ENCODE measurements at regions not wholly inside any gene's neighbourhood (a gene's known extent, or its start where the extent isn't known, plus 50 kb on each side); places are given as distances from the start of the nearest gene placed in this dataset.

GRCh38 chr3:147656023-147656422, 246.9 kb downstream of the ZIC1 start (continued):
- TF ChIP-seq ETS1 (IDR thresholded peaks at IDR 0.05) (no peak), CREB1 (CRISPR knock-in tag; IDR thresholded peaks at IDR 0.05; ENCODE audit: low read depth) (no peak), REST (IDR thresholded peaks at IDR 0.05; ENCODE audit: unreplicated experiment) (no peak), NANOG (IDR thresholded peaks at IDR 0.05; ENCODE audit: borderline replicate concordance) (no peak)

- DNase-seq (ENCODE audit: low spot score): no peak
- Histone ChIP-seq H3K4me3 (no peak overlapping the region), H3K27ac (ENCODE audit: low read depth) (no peak overlapping the region), H3K9me2 (ENCODE audit: insufficient read depth) (no peaks in the 10 kb centered on the region), H2AFZ (no peak overlapping the region), H3K36me3 (ENCODE audit: insufficient read depth) (no peaks in the 10 kb centered on the region), H3K27me3 (ENCODE audit: insufficient read depth) (no peaks in the 10 kb centered on the region), H4K20me1 (replicated peaks; ENCODE audit: insufficient read depth) (no peaks in the 10 kb centered on the region), H3K79me2 (replicated peaks; ENCODE audit: insufficient read depth) (no peaks in the 10 kb centered on the region), H3F3A (replicated peaks; ENCODE audit: low read depth) (no peaks in the 10 kb centered on the region), H3K4me1 (ENCODE audit: insufficient read depth) (no peaks in the 10 kb centered on the region), H3K4me2 (no peak overlapping the region)
- Mint-ChIP-seq H3K4me3 (no peak overlapping the region), H3K27me3 (ENCODE audit: insufficient read depth, low read depth, poor library complexity) (no peaks in the 10 kb centered on the region), H3K4me1 (no peaks in the 10 kb centered on the region), H3K36me3 (ENCODE audit: low read depth) (no peaks in the 10 kb centered on the region), H3K9me3 (0 out of 3 replicates have a peak, but pooled peaks cover 4% of the 10 kb centered on the region), H3K27ac (no peak overlapping the region)
- no peak for ATAC-seq
- TF ChIP-seq REST (IDR thresholded peaks at IDR 0.05; ENCODE audit: unreplicated experiment): no peak
- no peak for TF ChIP-seq STAT1 (IDR thresholded peaks at IDR 0.05; ENCODE audit: unreplicated experiment)
Observed at GRCh38 chr3:147661916-147662315, 252.8 kb downstream of the ZIC1 start.

GRCh38 chr3:147662705-147663104, 253.5 kb downstream of the ZIC1 start:
- Histone ChIP-seq H3K27me3 (ENCODE audit: insufficient read depth) (no peaks in the 10 kb centered on the region), H3K4me1 (ENCODE audit: insufficient read depth) (no peaks in the 10 kb centered on the region), H3K36me3 (ENCODE audit: insufficient read depth) (no peaks in the 10 kb centered on the region), H4K20me1 (replicated peaks; ENCODE audit: insufficient read depth) (no peaks in the 10 kb centered on the region), H2AFZ (no peak overlapping the region), H3K27ac (ENCODE audit: low read depth) (no peak overlapping the region), H3K79me2 (replicated peaks; ENCODE audit: insufficient read depth) (no peaks in the 10 kb centered on the region), H3F3A (replicated peaks; ENCODE audit: low read depth) (no peaks in the 10 kb centered on the region), H3K9me2 (ENCODE audit: insufficient read depth) (no peaks in the 10 kb centered on the region), H3K4me3 (no peak overlapping the region), H3K4me2 (no peak overlapping the region)
- DNase-seq (ENCODE audit: low spot score) (no peak), ATAC-seq (no peak)
- H3K36me3 Mint-ChIP-seq (ENCODE audit: low read depth): no peaks in the 10 kb centered on the region
- 0 out of 3 replicates have a peak, but pooled peaks cover 4% of the 10 kb centered on the region for H3K9me3 Mint-ChIP-seq
- no peak overlapping the region for H3K4me3 Mint-ChIP-seq
- H3K27me3 Mint-ChIP-seq (ENCODE audit: insufficient read depth, low read depth, poor library complexity): no peaks in the 10 kb centered on the region
- H3K27ac Mint-ChIP-seq: no peak overlapping the region
- H3K4me1 Mint-ChIP-seq: no peaks in the 10 kb centered on the region
- TF ChIP-seq CREB1 (CRISPR knock-in tag; IDR thresholded peaks at IDR 0.05; ENCODE audit: low read depth) (no peak), ETS1 (IDR thresholded peaks at IDR 0.05) (no peak), ZNF331 (CRISPR knock-in tag; IDR thresholded peaks at IDR 0.05; ENCODE audit: low read depth) (no peak), EZH2 (IDR thresholded peaks at IDR 0.05; ENCODE audit: low read depth, unreplicated experiment) (no peak), STAT1 (IDR thresholded peaks at IDR 0.05; ENCODE audit: unreplicated experiment) (no peak), JUNB (IDR thresholded peaks at IDR 0.05; ENCODE audit: unreplicated experiment) (no peak), REST (IDR thresholded peaks at IDR 0.05; ENCODE audit: unreplicated experiment) (no peak), NANOG (IDR thresholded peaks at IDR 0.05; ENCODE audit: borderline replicate concordance) (no peak)

Data from GM23338 (cell line).